22Rv1 (cell line): ENCODE measurements at regions not wholly inside any gene's neighbourhood (a gene's known extent, or its start where the extent isn't known, plus 50 kb on each side); places are given as distances from the start of the nearest gene placed in this dataset.

Experiments
- ZFX ChIP-seq: fragments of 450-650 bp; IDR thresholded peaks from 2 replicates; pipeline ENCODE4 v1.6.1; 2017; ENCODE audit warnings: antibody characterized with exemption, borderline replicate concordance
- TF ChIP-seq, protein P1 (sequence below): fragments of 450-650 bp; IDR thresholded peaks from 2 replicates; pipeline ENCODE4 v1.5.1; 2017; ENCODE audit warnings: mild to moderate bottlenecking

DNA sequence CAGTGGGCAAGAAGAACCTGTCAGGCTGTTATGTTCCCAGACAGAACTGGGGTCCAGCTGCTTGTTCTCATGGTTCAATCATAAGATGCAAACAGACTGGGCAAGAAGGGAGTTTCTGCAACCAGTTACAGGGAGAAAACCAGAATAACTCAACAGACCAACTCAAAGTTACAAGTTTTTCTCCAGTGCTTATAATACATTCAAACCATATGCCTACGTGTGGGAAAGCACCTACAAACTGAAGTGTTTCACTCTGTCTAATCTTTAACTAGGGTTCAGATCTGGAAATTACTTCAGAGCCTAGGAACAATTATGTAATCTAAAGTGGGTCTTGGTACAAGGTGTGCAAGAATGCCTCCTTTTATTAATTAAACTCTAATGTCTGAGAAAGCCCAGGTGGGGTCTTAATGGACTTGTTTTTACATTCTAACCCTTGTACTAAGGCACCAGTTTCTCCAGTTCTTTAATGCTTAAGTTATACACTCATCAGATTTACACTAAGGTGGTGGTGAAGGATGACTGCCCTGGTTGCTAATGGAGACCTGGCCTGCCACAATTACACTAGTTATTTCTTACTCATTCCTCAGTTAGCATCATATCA, 951.9 kb downstream of the TSN start:
- TF ChIP-seq, protein P1, sequence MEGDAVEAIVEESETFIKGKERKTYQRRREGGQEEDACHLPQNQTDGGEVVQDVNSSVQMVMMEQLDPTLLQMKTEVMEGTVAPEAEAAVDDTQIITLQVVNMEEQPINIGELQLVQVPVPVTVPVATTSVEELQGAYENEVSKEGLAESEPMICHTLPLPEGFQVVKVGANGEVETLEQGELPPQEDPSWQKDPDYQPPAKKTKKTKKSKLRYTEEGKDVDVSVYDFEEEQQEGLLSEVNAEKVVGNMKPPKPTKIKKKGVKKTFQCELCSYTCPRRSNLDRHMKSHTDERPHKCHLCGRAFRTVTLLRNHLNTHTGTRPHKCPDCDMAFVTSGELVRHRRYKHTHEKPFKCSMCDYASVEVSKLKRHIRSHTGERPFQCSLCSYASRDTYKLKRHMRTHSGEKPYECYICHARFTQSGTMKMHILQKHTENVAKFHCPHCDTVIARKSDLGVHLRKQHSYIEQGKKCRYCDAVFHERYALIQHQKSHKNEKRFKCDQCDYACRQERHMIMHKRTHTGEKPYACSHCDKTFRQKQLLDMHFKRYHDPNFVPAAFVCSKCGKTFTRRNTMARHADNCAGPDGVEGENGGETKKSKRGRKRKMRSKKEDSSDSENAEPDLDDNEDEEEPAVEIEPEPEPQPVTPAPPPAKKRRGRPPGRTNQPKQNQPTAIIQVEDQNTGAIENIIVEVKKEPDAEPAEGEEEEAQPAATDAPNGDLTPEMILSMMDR: no peak
- no peak for TF ChIP-seq ZFX
